Umbilical cord (tissue), 1 donor: ENCODE measurements at regions not wholly inside any gene's neighbourhood (a gene's known extent, or its start where the extent isn't known, plus 50 kb on each side); places are given as distances from the start of the nearest gene placed in this dataset.
A peak's percentile ranks its signal among the peaks of the same experiment; 100 is the strongest.

ENCODE experiments used
- DNase-seq: peaks from one replicate; pipeline ENCODE4 v3.0.0-alpha.2; 2015; ENCODE audit warnings: low spot score

GRCh38 chr2:158049129-158049855, 52.4 kb upstream of the UPP2 start:
- no peak for DNase-seq

GRCh38 chr2:158048327-158048726, 53.3 kb upstream of the UPP2 start:
- DNase-seq: no peak

GRCh38 chr2:158047156-158047611, 54.5 kb upstream of the UPP2 start:
- DNase-seq: no peak

GRCh38 chr2:158046121-158046880, 55.4 kb upstream of the UPP2 start:
- no peak for DNase-seq

- no peak for DNase-seq
These were observed 56.3 kb upstream of the UPP2 start for GRCh38 chr2:158045362-158045761.

GRCh38 chr2:158043181-158043948, 58.3 kb upstream of the UPP2 start:
- DNase-seq: no peak

GRCh38 chr2:158042666-158043065, 59.0 kb upstream of the UPP2 start:
- no peak for DNase-seq

- DNase-seq: no peak
These were observed 59.4 kb upstream of the UPP2 start for GRCh38 chr2:158042245-158042644.

GRCh38 chr2:158041400-158041799, 60.3 kb upstream of the UPP2 start:
- no peak for DNase-seq

GRCh38 chr2:158038901-158039300, 62.8 kb upstream of the UPP2 start:
- no peak for DNase-seq

- DNase-seq: peak; percentile 80
These were observed 67.3 kb upstream of the UPP2 start for GRCh38 chr2:158034198-158034866.

GRCh38 chr2:158031371-158031770, 70.3 kb upstream of the UPP2 start:
- DNase-seq: no peak

- no peak for DNase-seq
These were observed 76.2 kb upstream of the UPP2 start for GRCh38 chr2:158025255-158025996.

- peak; percentile 35 for DNase-seq
These were observed 77.3 kb upstream of the UPP2 start for GRCh38 chr2:158024288-158024898.

GRCh38 chr2:158022888-158023287, 78.8 kb upstream of the UPP2 start:
- DNase-seq: no peak

- DNase-seq: no peak
These were observed 80.5 kb upstream of the UPP2 start for GRCh38 chr2:158021226-158021625.

GRCh38 chr2:158015428-158016076, 86.1 kb upstream of the UPP2 start:
- no peak for DNase-seq

GRCh38 chr2:158013891-158014290, 87.8 kb upstream of the UPP2 start:
- DNase-seq: peak; percentile 39

GRCh38 chr2:158011055-158011771, 90.5 kb upstream of the UPP2 start:
- DNase-seq: no peak
